ENCODE measurements at regions not wholly inside any gene's neighbourhood (a gene's known extent, or its start where the extent isn't known, plus 50 kb on each side); places are given as distances from the start of the nearest gene placed in this dataset.
"Not testable (repeated sequence)": the region's sequence is repeated elsewhere in the genome, so short reads cannot be mapped to it uniquely, and the experiment has no call there.

DNA sequence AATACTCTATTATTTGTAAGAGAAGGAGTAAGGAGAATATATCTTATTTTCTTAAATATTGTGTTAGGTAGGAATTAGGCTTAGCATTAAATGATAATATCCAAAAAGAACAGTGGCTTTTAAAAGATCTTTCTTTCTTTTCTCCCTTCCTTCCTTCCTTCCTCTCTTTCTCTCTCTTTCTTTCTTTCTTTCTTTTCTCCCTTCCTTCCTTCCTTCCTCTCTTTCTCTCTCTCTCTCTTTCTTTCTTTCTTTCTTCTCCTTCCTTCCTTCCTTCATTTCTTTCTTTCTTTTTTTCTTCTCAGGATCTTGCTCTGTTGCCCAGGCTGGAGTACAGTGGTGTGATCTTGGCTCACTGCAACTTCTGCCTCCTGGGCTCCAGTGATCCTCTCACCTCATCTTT lies 74.8 kb upstream of the ELOVL5 start:
- DNase-seq; in situ Hi-C loops (cut with HindIII; ENCODE audit: low pct_ligation_motif_present, low pct_unique_long_range_greater_than_20kb, low sequenced_read_pairs): not testable (repeated sequence)

DNA sequence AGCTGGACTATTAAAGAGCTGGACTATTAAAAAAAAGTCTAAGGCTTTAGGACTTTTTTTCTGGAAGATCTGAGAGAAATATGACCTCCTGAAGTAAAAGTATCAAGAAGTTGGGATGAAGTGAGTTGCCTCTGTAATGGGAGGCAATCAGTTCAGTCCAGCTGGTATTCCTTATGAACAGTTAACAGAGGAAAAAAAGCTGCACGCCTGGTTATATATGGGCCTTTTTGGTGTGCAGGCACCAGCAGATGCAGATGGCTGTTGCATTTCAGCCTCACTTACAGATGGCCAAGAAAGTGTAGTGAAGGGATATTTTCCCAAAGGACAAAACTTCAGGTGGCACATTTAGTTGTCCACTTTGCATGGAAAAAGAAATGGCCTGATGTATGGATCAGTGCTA lies 70.3 kb upstream of the ELOVL5 start:
- in situ Hi-C loops (cut with HindIII; ENCODE audit: low pct_ligation_motif_present, low pct_unique_long_range_greater_than_20kb, low sequenced_read_pairs), result no loop called here
- DNase-seq, result no peak

DNA sequence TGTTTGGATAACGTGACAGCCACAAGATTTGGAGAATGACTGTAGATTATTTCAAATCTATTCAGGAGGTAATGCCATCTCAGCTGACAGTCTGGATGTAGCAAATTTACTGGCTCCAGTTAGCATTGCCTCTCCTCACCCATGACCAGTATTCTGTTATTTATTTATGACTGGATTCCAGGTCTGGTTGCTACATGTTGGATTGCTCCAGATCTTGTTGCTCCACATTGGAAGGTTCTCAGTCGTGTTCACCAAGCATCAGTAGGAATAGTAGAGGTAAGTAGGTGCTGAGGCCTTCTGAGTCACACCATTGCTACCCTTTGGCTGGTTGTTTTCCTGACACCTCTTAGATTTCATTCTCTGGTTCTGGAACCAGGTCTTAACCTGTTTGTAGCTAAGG lies 69.5 kb upstream of the ELOVL5 start:
- in situ Hi-C loops (cut with HindIII; ENCODE audit: low pct_ligation_motif_present, low pct_unique_long_range_greater_than_20kb, low sequenced_read_pairs), result no loop called here

DNA sequence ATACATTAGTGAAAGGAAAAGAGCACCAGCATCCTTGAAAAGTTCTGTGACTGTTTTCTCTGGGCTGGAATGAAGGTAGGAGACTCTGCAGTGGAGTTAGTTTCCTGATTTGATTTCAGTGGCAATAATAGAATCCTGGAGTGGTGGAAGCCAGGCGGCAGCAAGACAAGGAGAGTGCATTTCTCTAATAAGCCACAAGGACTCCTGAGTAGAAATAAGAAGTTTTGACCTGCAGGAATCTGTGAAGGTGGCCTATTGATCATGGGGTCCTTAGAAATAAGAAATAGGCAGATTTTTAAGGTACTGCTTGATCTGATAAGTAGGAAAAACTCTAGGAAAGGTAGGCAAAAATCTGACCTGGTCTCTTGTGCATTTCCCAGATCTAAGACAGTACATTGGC lies 68.4 kb upstream of the ELOVL5 start:
- no peak for DNase-seq
- in situ Hi-C loops (cut with HindIII; ENCODE audit: low pct_ligation_motif_present, low pct_unique_long_range_greater_than_20kb, low sequenced_read_pairs), result no loop called here

More for the DNA sequence above, 69.5 kb upstream of the ELOVL5 start:
- DNase-seq, result no peak

DNA sequence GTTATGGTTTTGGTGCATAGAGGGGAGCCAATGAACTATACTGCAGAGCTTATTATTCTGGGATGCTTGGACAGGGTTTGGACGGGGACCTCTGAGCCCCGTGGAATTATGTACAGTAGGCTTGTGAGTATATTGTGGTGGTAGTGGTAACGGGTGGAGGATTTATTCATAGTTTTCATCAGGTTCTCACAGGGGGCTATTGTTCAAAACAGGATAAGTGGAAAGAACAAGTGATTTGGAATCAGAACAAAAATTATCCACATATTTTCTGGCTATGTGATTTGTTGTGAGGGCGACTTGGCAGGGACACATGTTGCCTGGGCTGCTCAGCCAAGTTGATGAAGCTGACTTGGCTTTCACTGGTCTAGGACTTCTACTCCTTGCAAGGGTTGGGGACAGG lies 64.6 kb upstream of the ELOVL5 start:
- in situ Hi-C loops (cut with HindIII; ENCODE audit: low pct_ligation_motif_present, low pct_unique_long_range_greater_than_20kb, low sequenced_read_pairs), result no loop called here
- DNase-seq, result no peak

DNA sequence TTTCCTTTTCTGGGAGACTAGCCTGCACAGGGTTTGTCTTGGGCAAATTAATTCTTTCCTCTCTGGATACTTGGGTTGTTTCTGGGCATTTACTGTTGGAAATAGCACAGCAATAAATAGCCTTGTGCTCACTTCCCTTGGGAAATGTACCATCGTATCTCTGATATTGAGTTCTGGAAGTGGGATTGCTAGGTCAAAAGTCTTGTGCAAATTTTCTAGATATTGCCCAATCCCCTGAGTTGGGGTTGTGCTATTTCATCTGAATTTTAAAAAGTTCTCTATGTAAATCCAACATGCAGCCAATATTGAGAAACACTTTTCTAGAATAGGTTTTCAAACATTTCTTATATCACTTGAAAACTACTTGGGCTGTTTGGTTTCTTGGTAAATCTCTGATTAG lies 64.0 kb upstream of the ELOVL5 start:
- in situ Hi-C loops (cut with HindIII; ENCODE audit: low pct_ligation_motif_present, low pct_unique_long_range_greater_than_20kb, low sequenced_read_pairs), result no loop called here
- DNase-seq, result no peak

DNA sequence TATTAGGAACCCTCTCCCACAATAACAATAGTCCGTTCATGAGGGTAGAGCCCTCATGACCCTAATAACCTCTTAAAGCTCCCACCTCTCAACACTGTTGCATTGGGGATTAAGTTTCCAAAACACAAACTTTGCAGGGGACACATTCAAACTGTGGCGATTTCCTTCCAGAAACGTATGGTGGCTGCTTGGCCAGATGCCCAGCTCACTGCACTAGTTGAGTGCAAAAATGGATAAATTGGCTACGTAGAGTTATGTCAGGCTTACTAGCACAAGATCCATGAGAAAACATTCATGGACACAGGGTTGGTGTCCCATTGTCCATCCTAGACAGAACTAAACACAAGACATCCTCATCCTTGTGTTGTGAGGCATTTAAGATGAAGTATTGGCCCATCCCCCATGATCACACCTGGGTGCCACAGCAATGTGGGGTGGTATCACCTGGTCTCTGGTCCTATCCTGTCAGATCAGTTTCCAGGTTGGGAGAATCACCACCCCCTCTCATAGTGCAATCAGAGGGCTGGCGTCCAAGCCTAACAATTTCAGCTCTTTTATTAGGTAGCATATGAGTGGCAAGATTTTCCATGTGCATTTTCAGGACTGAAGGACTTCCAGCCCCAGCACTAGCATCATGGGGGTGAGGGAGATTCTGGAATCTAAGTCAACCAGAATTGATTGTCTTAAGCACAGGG lies 63.4 kb upstream of the ELOVL5 start:
- in situ Hi-C loops (cut with HindIII; ENCODE audit: low pct_ligation_motif_present, low pct_unique_long_range_greater_than_20kb, low sequenced_read_pairs), result no loop called here

DNA sequence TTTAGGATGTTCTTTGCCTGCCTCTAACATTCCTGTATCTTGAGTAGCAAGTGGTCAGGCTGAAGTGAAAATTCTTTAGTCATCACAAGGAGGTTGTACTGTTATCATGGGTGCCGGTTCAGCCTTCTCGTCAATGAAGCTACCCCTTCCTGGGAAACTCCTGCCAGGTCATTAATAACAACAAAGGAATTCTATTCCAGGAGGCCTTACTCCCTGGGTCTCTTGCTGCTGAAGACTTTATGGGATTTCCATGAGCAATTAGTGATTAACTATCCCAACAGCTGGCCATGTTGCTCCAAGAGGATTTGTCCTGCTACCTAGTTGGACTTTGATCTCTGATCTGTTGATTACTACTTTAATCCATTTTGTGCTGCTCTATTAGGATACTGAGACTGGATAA lies 62.7 kb upstream of the ELOVL5 start:
- no peak for DNase-seq
- in situ Hi-C loops (cut with HindIII; ENCODE audit: low pct_ligation_motif_present, low pct_unique_long_range_greater_than_20kb, low sequenced_read_pairs), result no loop called here

More for the DNA sequence above, 63.4 kb upstream of the ELOVL5 start:
- DNase-seq, result no peak

DNA sequence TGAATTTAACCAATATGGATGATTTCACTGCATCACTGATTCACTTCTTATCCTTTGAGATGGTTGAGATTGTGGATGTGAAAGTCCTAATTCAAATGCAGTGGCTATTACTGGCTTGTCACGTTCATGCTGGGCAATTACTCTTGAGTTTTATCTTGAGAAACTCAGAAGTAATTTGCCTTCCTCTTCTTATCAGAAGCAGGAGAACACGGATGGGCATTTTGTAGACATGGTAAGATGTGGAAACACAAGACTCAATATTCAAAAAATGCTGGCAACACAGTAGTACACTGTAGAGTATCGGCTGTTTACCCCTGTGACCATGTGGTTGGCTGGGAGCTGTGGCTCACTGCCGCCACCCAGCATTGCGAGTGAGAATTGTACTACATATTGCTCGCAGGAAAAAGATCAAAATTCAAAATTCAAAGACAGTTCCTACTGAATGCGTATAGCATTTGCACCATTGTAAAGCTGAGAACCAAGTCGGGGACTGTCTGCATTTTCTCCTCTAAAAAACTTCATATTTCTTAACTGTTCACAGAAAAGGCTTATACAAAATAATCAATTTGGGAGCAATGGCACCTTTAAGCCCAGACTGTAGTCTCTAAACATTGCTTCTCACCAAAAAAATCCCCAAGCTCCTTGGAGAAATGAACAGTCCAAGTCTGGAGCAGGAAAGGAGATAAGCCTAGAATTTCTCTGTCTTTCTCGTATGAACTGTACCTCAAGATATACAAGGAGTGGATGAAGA lies 61.9 kb upstream of the ELOVL5 start:
- in situ Hi-C loops (cut with HindIII; ENCODE audit: low pct_ligation_motif_present, low pct_unique_long_range_greater_than_20kb, low sequenced_read_pairs), result no loop called here
- DNase-seq, result peak; percentile 51

DNA sequence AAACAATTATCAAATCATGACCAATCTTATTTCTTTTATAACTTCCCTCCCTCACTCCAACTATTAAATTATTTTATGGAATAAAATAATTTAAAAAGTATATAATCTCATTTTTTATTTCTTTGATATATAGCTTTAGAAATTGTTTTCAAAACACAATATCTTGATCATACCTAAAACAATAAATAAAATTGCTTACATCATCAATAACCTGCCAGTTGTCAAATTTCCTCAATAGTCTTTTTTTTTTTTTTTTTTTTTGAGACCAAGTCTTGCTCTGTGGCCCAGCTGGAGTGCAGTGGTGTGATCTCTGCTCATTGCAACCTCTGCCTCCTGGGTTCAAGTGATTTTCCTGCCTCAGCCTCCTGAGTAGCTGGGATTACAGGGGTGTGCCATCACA lies 60.1 kb upstream of the ELOVL5 start:
- in situ Hi-C loops (cut with HindIII; ENCODE audit: low pct_ligation_motif_present, low pct_unique_long_range_greater_than_20kb, low sequenced_read_pairs), result no loop called here
- no peak for DNase-seq

DNA sequence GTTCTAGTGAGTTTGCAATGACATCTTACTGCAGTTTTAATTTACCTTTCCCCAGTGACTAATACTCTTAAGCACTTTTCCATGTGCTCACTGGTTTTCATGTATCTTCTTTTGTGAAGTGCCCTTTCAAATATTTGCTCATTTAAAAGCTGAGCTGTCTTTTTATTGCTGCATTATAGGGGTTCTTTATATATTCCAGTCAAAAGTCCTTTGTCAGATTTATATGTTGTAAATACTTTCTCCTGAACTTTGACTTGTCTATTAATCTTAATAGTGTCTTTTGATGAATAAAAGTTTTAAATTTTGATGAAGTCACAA lies 50.2 kb upstream of the ELOVL5 start:
- in situ Hi-C loops (cut with HindIII; ENCODE audit: low pct_ligation_motif_present, low pct_unique_long_range_greater_than_20kb, low sequenced_read_pairs), result no loop called here
- DNase-seq, result no peak

DNA sequence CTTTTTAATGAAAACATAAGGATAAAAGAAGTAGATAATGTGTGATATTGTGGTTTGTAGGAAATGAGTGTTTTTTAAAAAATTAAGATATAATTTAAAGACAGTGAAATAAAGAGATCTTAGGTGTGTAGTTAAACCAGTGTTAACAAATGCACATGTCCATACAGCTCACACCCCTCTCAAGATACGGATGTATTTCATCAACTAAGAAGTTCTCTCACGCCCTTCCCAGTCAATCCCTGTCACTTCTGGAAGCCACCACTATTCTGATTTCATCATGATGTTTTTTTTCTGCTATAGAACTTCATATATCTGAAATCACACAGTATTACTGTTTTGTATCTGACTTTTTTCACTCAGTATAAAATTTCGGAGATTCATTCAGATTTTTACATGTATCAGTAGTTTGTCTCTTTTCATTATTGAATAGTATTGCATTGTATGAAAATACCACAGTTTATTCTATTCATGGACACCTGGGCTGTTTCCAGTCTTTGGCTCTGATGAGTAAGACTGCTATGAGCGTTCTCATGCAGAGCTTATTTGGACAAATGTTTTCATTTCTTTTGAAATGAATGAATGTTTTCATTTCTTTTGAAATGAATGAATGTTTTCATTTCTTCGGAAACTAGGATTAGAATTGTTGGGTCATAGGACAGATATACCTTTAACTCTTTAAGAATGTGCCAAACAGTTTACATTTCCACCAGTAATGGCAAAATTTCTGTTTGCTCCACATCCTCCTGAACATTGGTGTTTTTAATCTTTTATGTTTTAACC lies 49.7 kb upstream of the ELOVL5 start:
- no peak for DNase-seq
- in situ Hi-C loops (cut with HindIII; ENCODE audit: low pct_ligation_motif_present, low pct_unique_long_range_greater_than_20kb, low sequenced_read_pairs), result no loop called here

Data from ACHN (cell line).